BJ (cell line): ENCODE measurements at regions not wholly inside any gene's neighbourhood (a gene's known extent, or its start where the extent isn't known, plus 50 kb on each side); places are given as distances from the start of the nearest gene placed in this dataset.

Experiments
- CTCF ChIA-PET: fragments of 350-600 bp; formaldehyde crosslinking; extraction: SDS; loops from one replicate; lab custom pipeline; 2021; ENCODE audit warnings: antibody characterized with exemption, inconsistent platforms; lab: Yijun Ruan, JAX
- POLR2A ChIA-PET: fragments of 300-600 bp; sonication (Branson Sonifier 250); formaldehyde crosslinking; extraction: SDS; loops from one replicate; lab custom pipeline; 2021; ENCODE audit warnings: antibody characterized with exemption; lab: Charles Lee
- DNase-seq: peaks from one replicate; pipeline ENCODE4 v3.0.0-alpha.2; 2011; ENCODE audit warnings: low read depth
- H3K27me3 ChIP-seq: 2 replicates; pipeline ENCODE4 v1.6.0; 2011; ENCODE audit warnings: low read length; ENCODE audit not compliant: control insufficient read depth, insufficient read depth
- H3K36me3 ChIP-seq: 2 replicates; pipeline ENCODE4 v1.5.1; 2011; ENCODE audit warnings: low read length; ENCODE audit not compliant: control insufficient read depth, insufficient read depth
- H3K4me3 ChIP-seq: 2 replicates; pipeline ENCODE4 v1.5.1; 2011; ENCODE audit warnings: low read depth, mild to moderate bottlenecking, control low read depth, low read length
- CTCF ChIP-seq: IDR thresholded peaks from 2 replicates; pipeline ENCODE4 v1.5.1; 2011; ENCODE audit warnings: low read depth, mild to moderate bottlenecking, control low read depth, inconsistent platforms, low read length, moderate library complexity; ENCODE audit not compliant: insufficient read depth

GRCh38 chr20:19073584-19074218 lies 138.7 kb upstream of the SLC24A3 start:
- Histone ChIP-seq H3K36me3 (no peaks in the 10 kb centered on the region), H3K27me3 (no peaks in the 10 kb centered on the region), H3K4me3 (no peak overlapping the region)
- CTCF ChIA-PET = no interaction called here
- TF ChIP-seq CTCF = no peak
- DNase-seq = no peak
- POLR2A ChIA-PET = no interaction called here

- no peak for TF ChIP-seq CTCF
- ChIA-PET POLR2A (no interaction called here), CTCF (no interaction called here)
- no peak for DNase-seq
- no peaks in the 10 kb centered on the region for H3K36me3 ChIP-seq
- H3K4me3 ChIP-seq = no peak overlapping the region
- no peaks in the 10 kb centered on the region for H3K27me3 ChIP-seq
These were observed 138.1 kb upstream of the SLC24A3 start for GRCh38 chr20:19074356-19074755.

GRCh38 chr20:19074828-19075516 lies 137.5 kb upstream of the SLC24A3 start:
- DNase-seq = no peak
- CTCF ChIA-PET = no interaction called here
- H3K27me3 ChIP-seq = no peaks in the 10 kb centered on the region
- POLR2A ChIA-PET = no interaction called here
- no peak for TF ChIP-seq CTCF
- no peaks in the 10 kb centered on the region for H3K36me3 ChIP-seq
- no peak overlapping the region for H3K4me3 ChIP-seq

- Histone ChIP-seq H3K36me3 (no peaks in the 10 kb centered on the region), H3K4me3 (no peak overlapping the region), H3K27me3 (no peaks in the 10 kb centered on the region)
- no peak for DNase-seq
- POLR2A ChIA-PET = no interaction called here
- CTCF ChIA-PET = no interaction called here
- no peak for TF ChIP-seq CTCF
These were observed 134.8 kb upstream of the SLC24A3 start for GRCh38 chr20:19077370-19078220.
